HG03571 (cell line): ENCODE measurements at regions not wholly inside any gene's neighbourhood (a gene's known extent, or its start where the extent isn't known, plus 50 kb on each side); places are given as distances from the start of the nearest gene placed in this dataset.
"Not testable (repeated sequence)": the region's sequence is repeated elsewhere in the genome, so short reads cannot be mapped to it uniquely, and the experiment has no call there.

Source experiments
- ATAC-seq: cut with Tn5 transposase; IDR thresholded peaks from one replicate; pipeline ENCODE4 v1.9.1; 2021; ENCODE audit not compliant: unreplicated experiment

DNA sequence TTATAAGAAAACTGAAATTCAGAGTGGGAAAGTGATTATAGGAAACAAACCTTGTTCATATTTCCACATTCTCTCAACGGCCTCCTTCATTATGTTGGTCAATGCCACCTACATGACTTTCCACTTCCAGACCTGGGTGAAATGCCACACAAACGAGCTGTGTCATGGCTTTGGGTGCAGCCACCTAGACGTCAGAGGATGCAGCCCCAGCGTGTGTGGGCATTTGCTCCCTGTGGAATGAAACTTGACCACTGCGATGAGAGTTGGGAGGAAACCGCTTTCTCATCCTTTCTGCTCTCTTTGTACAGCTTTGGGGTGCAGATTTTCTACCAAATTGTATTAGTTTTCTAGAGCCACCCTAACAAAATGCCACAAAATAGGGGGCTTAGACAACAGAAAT is 291.0 kb downstream of the CYRIA start:
- ATAC-seq = no peak

DNA sequence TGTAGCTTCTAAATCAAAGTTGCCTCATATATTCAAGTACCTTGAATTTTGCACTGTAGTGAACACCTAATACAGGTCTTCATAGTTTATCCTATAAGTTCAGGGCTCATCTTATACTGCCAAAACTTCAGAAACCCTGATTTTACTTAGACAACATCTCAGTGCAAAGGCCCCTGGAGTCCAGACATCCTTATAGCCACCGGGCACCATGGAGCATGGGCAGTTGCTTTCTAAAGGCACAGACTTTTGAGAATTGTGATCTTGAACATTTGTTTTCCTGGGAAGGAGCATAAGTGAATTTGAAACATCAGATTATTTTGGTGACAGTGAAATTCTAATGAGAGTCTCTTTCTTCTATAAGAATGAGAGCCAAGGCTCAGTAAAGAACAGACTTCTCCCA is 292.3 kb downstream of the CYRIA start:
- no peak for ATAC-seq

DNA sequence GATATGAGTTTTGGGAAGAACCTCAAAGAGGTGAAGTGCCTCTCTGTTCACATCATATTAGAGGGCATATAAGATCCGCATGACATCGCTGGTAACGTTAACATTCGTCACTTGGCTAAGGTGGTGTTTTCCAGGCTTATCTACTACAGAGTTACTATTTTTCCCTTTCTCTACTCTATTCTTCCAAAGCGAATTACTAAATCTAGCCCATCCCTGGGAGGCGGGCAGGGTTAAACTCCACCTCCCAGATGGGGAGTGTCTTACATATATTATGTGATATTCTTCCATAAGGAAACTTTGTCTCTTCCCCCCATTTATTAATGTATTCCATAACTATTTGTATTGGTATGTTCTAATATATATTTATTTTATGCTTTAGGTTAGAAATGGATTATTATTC is 293.9 kb downstream of the CYRIA start:
- ATAC-seq = no peak

DNA sequence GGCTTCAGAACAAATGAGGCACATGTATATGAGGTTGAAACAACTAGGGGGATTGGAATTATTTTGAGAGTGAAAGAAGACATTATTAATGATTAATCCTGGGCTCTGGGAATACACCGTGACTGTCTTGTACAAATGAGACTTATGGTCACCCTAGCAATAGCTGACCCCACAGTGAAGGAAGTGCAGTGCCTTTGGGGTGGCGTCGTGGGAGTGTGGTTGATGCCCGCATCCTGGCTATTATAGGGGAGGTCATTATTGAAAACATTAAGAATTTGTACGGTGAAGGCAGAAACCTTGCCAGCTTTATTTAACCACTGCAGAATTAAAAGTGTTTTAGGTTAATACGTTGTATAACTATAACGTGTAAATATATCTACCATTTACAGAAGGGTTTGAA is 296.7 kb downstream of the CYRIA start:
- ATAC-seq = no peak

DNA sequence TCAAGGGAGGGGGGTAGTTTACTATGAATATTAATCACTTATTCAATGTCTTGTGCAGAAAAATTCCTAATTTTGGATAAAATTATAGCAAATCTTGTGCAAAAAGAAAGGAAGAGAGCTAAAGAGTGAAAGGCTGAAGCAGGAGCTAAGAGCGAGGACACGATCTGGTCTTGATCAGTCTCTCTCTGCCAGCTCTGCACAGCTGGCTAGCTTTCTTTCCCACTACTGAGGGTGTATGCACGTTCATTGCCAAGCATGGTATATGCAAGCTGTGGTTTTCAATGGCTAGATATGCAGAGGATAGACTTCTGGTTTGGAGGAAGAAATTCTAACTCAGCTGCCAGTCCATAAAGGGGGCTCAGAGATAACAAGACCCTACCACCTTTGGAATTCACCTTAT is 297.3 kb downstream of the CYRIA start:
- no peak for ATAC-seq

DNA sequence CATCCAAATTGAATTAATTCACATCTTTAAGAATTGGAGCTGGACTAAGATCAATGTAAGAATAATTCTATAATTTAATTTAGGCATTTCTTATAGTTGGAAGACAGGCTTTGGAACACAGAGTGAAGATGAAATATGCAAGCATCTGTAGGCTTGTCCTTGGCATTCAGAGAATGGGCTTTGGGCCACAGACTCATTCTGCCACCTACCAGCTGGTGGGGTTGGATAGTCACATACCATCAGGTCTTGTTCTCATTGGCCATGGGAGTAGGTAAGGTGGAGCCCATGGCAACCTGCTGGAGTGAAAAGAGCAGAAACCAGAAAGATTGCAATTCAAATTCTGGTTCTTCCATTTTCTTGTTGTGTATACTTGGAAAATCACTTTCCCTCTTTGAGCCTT is 300.3 kb downstream of the CYRIA start:
- ATAC-seq = no peak

- ATAC-seq = no peak
Observed at GRCh38 chr2:16363581-16363980, 302.1 kb downstream of the CYRIA start.

- no peak for ATAC-seq
Observed at GRCh38 chr2:16362611-16363010, 303.0 kb downstream of the CYRIA start.

DNA sequence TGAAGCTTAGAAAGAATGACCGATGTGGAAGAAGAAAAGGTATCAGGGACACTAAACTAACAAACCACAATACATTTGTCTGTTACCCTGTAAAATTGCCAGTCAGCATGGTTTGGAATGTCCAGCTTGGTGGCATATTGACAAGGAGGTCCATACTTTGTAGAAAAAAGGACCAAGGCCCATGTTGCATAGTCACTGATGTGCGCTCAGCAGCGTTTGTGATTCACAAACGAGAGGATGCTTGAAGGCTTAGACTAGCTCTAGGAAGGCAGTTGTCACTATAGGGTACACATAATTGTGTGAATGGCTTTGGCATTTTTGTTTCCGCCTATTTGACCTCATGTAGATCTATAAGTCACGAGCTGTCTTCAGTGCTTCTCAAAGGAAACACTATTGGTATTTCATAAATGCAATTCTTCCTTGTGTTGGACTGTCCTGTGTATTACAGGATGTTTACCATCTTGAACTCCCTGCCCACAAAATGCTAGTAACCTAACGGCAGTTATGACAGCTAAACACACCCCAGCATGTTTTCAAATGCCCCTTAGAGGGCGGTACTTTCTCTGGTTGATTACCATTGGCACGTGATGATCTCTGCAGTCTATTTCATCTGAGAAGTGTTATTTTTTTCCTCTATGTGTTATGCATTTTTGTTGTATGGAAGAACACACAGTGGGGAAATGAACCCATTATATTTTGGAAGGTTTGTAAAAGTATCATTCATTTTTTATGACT is 304.2 kb downstream of the CYRIA start:
- ATAC-seq = no peak

GRCh38 chr2:16359961-16360360 is 305.7 kb downstream of the CYRIA start:
- ATAC-seq = no peak

DNA sequence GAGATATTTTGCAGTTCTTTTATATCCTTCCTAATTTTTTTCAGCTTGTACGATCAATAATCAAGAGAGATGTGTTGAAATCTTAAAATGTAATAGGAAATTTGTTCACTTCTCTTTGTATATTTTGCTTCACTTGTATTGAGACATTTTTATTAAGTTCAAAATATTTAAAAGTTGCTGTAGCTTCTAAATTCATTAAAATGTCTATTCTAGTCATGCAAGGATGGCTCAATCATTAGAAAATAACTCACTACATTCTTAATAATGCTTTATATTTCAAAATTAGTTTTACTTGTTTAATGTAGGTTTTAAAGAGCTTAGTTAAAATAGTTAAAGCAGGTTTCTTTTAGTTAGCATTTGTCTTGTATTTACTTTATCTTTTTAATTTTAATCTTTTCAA is 308.4 kb downstream of the CYRIA start:
- no peak for ATAC-seq

GRCh38 chr2:16351541-16351940 is 314.1 kb downstream of the CYRIA start:
- ATAC-seq = no peak

- ATAC-seq = no peak
Observed at GRCh38 chr2:16351137-16351536, 314.5 kb downstream of the CYRIA start.

DNA sequence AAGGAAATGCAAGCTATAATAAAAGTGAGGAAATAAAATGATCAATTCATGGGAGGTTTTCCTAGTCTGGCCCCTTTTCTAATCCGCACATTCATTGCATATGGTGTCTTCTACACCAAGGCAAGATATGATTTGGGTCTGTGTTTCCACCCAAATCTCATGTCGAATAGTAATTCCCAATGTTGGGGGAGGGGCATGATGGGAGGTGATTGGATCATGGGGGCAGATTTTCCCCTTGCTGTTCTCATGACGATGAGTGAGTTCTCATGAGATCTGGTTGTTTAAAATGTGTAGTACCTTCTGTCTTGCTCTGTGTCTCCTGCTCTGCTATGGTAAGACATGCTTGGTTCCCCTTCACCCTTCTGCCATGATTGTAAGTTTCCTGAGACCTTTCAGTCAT is 315.4 kb downstream of the CYRIA start:
- ATAC-seq = no peak

DNA sequence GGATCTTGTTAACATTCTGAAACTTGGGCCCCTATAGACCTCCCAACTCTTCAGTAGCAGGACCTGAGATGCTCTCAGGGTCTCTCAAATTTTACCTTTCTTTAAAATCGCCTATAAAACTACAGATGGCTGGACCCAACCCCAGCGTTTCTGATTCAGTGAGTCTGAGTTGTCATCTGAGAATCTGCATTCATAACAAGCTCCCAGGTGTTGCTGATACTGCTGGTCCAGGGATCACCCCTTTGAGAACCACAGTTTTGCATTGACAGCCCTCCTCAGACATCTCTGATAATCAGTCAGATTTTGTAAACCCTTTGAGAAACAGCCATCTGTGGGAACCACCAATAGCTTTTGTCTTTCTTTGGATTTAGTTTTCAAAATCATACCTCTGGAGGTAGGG is 315.8 kb downstream of the CYRIA start:
- ATAC-seq = no peak

DNA sequence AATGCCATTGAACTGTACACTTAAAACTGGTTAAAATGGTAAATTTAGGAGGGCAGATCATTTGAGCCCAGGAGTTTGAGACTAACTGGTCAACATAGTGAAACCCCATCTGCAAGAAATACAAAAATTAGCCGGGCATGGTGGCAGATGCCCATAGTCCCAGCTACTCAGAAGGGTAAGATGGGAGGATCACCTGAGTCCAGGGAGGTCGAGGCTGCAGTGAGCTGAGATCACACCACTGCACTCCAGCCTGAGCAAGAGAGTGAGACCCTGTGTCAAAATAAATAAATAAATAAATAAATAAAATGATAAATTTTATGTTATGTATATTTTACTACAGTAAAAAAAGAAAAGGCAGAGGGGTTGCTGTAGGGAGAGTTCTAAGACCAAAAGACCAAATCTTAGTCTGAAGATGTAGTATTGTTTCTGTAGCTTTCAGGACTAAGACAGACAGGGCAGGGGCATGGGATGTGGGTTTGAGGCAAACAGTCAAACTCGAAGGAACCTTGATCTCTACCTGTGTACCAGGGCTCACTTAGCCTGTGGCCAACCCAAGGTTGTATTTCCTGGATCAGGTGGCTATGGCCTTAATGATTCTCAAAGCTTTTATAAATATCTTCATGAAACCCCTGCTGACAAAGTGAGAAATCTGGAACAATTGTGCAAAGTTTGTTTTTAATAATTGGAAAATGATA is 316.7 kb downstream of the CYRIA start:
- no peak for ATAC-seq

GRCh38 chr2:16346671-16347070 is 319.0 kb downstream of the CYRIA start:
- ATAC-seq = no peak

DNA sequence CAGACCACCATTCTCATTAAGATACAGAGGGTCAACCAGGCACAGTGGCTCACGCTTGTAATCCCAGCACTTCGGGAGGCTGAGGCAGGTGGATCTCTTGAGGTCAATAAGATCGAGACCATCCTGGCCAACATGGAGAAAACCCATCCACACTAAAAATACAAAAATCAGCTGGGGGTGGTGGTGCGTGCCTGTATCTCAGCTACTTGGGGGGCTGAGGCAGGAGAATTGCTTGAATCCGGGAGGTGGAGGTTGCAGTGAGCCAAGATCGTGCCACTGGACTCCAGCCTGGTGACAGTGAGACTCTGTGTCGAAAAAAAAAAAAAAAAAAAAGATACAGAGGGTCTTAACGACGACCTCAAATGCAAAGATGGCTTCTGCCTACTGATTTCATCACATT is 320.4 kb downstream of the CYRIA start:
- not testable (repeated sequence) for ATAC-seq

DNA sequence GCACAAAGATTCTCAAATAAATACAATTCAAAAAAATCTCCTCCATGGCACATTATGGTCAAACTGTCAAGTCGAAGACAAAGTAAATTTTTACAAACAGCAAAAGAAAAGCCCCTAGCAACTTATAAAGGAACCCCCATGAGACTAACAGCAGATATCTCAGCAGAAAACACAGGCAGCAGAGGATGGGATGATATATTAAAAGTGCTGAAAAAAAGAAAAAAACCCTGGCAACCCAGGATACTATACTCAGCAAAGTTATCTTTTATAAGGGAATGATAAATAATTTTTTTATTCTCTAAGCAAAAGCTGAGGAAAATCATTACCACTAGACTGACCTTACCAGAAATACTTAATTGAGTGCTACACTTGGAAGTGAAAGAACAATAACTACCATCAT is 326.4 kb downstream of the CYRIA start:
- no peak for ATAC-seq

DNA sequence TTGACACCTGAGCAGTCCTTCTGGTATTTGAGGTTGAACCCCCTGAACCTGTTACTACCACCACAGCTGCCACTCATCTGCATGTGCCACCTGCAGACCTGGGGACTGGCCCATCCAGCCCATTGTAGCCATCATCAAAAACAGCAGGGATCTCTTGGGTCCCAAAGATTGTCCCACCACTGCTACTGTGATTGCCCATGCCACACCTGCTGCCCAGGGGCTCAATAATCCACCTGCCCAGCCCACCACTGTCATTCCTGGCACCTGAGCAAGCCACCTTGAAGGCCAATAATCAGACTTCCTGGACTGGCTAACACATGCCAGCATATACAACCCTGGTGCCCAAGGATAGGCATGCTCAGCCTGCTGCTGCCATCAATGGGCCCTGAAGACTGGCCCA is 327.6 kb downstream of the CYRIA start:
- no peak for ATAC-seq

DNA sequence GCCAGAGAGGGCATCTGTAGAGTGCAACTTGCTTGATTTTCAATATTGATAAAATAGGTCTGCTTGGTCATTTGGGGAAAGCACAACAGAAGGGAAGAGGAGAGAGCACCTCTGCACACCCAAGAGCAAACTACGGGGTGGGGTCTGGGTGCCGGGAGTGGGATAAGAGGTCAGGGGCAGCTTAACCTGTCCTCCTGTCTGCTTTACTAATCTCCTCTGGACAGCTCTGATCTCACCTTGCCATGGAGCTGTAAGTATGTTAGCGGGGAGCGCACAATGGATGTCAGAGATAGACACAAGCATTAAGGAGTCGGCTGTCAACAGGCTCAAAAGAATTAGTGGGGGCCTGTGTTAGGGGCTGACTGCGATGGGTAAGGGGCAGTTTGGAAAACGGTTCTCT is 328.7 kb downstream of the CYRIA start:
- ATAC-seq = no peak

DNA sequence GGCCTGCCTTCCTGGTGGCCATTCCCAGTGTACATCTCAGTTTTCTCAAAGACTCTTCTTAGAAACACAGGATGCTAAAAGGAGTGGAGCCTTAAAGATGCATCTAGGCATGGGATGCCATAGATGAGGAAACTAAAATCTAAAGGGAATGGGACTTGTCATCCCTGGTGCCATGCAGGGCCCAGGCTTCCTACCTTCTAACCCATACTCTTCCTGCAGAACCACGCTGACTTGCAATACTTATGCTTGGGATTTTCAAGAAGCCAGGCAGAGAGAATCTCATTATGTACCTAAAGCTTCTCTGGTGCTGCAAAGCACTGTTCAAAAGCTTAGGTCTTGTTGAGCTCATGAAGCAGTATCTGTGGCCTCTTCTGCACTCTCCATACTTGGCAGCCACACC is 329.1 kb downstream of the CYRIA start:
- no peak for ATAC-seq

- ATAC-seq = no peak
Observed at GRCh38 chr2:16335947-16336346, 329.7 kb downstream of the CYRIA start.
